Activated naive CD4-positive, alpha-beta T cell treated with anti-CD3 and anti-CD28 coated beads, Interleukin-2, amount 10 ng/mL, durations not matched to agents 7 days and 5 days (primary cell): ENCODE measurements at regions not wholly inside any gene's neighbourhood (a gene's known extent, or its start where the extent isn't known, plus 50 kb on each side); places are given as distances from the start of the nearest gene placed in this dataset.

Experiments used
- CTCF ChIA-PET: fragments of 350-600 bp; sonication (Branson Sonifier 250); formaldehyde crosslinking; loops from one replicate; lab custom pipeline; 2021; ENCODE audit warnings: antibody characterized with exemption; lab: Charles Lee
- DNase-seq: peaks from one replicate; pipeline ENCODE4 v3.0.0-alpha.2; 2020
- H3K27ac Mint-ChIP-seq: one replicate; pipeline ENCODE4 v1.8.0; 2021; ENCODE audit warnings: mild to moderate bottlenecking, moderate library complexity, mixed read lengths
- H3K27me3 Mint-ChIP-seq: one replicate; pipeline ENCODE4 v1.8.0; 2021; ENCODE audit warnings: mild to moderate bottlenecking, mixed read lengths
- H3K36me3 Mint-ChIP-seq: one replicate; pipeline ENCODE4 v1.8.0; 2021; ENCODE audit warnings: mixed read lengths
- H3K4me1 Mint-ChIP-seq: one replicate; pipeline ENCODE4 v1.8.0; 2021; ENCODE audit warnings: mixed read lengths
- H3K4me3 Mint-ChIP-seq: one replicate; pipeline ENCODE4 v1.8.0; 2021; ENCODE audit warnings: mild to moderate bottlenecking, moderate library complexity, mixed read lengths
- H3K9me3 Mint-ChIP-seq: one replicate; pipeline ENCODE4 v1.8.0; 2021; ENCODE audit warnings: mixed read lengths

DNA sequence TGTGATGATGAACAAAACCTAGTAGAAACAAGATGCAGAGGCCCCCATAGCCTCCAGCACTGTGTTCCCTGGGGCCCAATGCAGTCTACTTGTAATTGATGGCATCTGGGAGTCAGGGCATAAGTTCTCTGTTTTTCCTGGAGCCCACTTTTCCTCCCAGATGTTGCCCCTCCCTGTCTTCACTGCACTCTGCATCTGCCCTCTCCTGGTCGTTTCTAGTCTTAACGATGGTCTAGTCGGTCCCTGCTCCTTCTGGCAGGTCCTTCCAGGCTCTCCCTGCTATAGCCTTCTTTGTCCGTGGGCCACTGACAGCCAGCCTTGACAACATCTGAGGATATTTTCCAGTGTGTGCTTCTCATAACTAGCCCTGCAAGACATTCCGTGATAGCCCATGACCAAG lies 208.3 kb downstream of the GXYLT1 start:
- H3K4me1 Mint-ChIP-seq, result peaks cover 9% of the 10 kb centered on the region
- DNase-seq, result no peak
- H3K36me3 Mint-ChIP-seq, result no peaks in the 10 kb centered on the region
- no peak overlapping the region for H3K27ac Mint-ChIP-seq
- H3K9me3 Mint-ChIP-seq, result no peaks in the 10 kb centered on the region
- CTCF ChIA-PET, result no interaction called here
- peaks cover 37% of the 10 kb centered on the region for H3K27me3 Mint-ChIP-seq
- H3K4me3 Mint-ChIP-seq, result no peak overlapping the region

DNA sequence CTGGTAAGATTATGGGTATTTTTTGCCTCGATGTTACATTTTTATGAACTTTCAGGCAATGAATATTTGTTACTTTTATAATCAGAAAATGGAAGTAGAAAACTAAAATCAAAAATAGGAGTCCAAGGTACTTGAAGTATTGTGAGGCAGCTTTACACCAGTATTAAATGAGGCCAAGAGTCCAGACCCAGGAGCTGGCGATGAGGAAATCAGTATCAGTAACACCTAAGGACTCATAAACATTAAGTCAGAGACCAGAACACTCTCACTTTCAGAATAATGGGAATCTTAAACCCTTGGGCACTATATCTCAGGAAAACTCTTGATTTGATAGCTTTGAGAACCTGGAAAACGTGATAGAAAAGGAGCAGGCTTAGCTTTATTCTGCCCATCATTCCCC lies 208.8 kb downstream of the GXYLT1 start:
- Mint-ChIP-seq H3K27me3 (peaks cover 37% of the 10 kb centered on the region), H3K9me3 (no peaks in the 10 kb centered on the region), H3K36me3 (no peaks in the 10 kb centered on the region), H3K4me1 (peaks cover 14% of the 10 kb centered on the region), H3K4me3 (no peak overlapping the region), H3K27ac (no peak overlapping the region)
- DNase-seq, result no peak
- CTCF ChIA-PET, result no interaction called here

DNA sequence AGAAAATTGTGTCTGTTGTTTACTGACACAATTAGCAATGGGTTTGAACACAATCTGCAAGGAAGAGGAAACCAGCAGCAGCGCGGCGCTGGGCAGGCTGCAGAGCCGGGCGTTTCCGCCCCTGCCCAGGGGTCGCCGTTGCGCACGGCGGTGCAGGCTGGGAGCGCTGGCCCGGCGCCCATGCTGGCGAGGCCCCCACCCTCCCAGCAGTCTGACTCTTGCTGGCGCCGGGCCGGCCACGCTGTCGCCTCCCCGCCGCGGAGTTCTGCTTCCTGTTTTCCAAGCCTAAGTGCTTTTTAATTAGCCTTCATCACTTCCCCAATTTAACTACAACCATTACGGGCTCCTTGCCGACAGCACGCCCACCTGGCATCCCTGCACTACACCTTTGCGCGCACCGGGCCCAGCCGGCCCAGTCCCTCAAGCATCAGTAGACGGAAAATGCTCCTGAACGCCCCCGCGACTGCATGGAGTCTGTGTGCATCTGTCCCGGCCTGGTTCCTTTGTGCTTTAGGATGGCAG lies 212.1 kb downstream of the GXYLT1 start:
- peaks cover 16% of the 10 kb centered on the region for H3K4me1 Mint-ChIP-seq
- CTCF ChIA-PET, result no interaction called here
- H3K27me3 Mint-ChIP-seq, result peaks cover 34% of the 10 kb centered on the region
- H3K4me3 Mint-ChIP-seq, result peak overlapping the region; percentile 72
- H3K27ac Mint-ChIP-seq, result no peak overlapping the region
- DNase-seq, result peak; percentile 21
- no peaks in the 10 kb centered on the region for H3K9me3 Mint-ChIP-seq
- no peaks in the 10 kb centered on the region for H3K36me3 Mint-ChIP-seq

DNA sequence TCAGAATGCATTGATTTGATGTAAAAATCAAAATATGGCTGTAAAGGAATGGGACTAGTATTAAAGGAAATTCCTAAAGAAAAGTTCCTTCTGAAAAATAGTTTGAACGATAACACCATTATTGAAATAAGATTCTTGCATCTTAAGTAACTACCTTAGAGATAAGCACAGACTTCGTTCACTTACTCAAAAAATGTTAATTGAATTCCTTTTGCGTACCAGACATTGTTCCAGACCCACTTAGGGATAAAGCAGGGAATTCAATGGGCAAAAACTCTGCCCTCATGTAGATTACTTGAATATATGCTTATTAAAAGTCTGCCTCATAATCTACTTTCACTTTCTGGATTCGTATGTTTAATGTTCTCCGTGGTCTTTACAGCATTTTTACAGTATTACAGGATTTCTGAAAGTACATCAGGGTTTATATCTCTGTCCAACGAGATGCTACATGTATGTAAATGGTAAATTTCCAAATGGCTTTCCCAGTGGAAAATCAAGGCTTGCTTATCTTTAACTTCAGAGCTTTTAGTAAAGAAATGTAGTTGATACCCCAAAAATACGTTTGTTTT lies 213.7 kb downstream of the GXYLT1 start:
- Mint-ChIP-seq H3K4me3 (peak overlapping the region; percentile 29), H3K36me3 (no peaks in the 10 kb centered on the region), H3K27ac (no peak overlapping the region), H3K9me3 (no peaks in the 10 kb centered on the region), H3K27me3 (peaks cover 31% of the 10 kb centered on the region), H3K4me1 (peaks cover 16% of the 10 kb centered on the region)
- CTCF ChIA-PET, result no interaction called here
- DNase-seq, result no peak

DNA sequence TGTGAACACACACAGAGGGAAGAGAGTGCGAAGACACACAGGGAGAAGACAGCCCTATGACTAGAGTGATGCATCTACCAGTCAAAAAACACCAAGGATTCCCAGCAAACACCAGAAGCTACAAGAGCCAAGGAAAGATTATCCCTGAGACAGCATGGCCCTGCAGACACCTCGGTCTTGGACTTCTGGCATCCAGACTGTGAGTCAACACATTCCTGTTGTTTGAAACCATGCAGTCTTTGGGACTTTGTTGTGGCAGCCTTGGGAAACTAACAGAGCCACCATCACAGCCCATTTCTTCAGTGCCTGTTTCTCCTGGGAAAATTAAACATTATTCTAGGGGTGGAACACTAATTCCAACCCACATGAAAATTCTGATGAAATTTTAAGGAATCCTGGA lies 220.6 kb downstream of the GXYLT1 start:
- H3K36me3 Mint-ChIP-seq, result no peaks in the 10 kb centered on the region
- H3K27me3 Mint-ChIP-seq, result peaks cover 10% of the 10 kb centered on the region
- no peak for DNase-seq
- no peak overlapping the region for H3K4me3 Mint-ChIP-seq
- H3K4me1 Mint-ChIP-seq, result no peaks in the 10 kb centered on the region
- CTCF ChIA-PET, result no interaction called here
- no peak overlapping the region for H3K27ac Mint-ChIP-seq
- no peaks in the 10 kb centered on the region for H3K9me3 Mint-ChIP-seq

DNA sequence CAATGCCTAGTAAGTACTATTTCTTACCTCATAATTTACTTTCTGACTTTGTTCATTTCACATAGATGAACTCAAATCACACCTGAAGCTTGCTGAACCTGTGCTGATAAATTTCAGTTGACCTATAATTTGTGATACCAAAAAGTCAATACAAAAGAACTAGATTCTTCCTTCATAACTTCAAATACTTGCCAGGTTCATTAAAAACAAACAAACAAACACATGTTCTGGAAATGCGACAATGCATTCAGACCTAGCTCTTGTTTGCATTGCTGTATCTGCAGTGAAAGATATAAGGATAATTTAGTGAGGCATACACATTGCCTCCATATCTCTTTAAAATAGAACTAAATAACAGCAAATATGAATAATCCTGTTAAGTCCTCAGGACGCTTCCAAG lies 221.3 kb downstream of the GXYLT1 start:
- Mint-ChIP-seq H3K9me3 (no peaks in the 10 kb centered on the region), H3K36me3 (no peaks in the 10 kb centered on the region), H3K4me3 (no peak overlapping the region), H3K4me1 (no peaks in the 10 kb centered on the region), H3K27ac (no peak overlapping the region), H3K27me3 (peaks cover 10% of the 10 kb centered on the region)
- DNase-seq, result no peak
- CTCF ChIA-PET, result no interaction called here

DNA sequence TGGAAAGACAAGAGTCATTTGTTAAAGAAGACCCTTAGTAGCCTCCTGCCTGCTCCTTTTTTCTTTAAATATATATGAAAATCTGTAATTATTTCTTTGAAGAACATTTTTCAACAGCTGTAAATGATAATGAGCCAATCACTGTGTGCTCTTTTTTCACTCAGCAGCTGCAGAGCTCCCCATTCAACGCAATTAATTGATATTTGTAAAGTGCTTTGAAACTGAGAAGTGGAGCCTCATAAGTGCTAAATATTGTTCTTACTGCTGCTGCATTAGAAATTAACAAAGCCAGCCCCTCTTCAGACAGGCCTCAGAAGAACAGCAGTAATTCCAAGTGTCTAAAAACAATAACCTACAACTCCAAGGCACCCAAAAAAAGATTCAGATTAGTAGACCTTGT lies 224.3 kb downstream of the GXYLT1 start:
- CTCF ChIA-PET, result interaction anchor here (0.6 kb wide), 1 partner anchor 652 kb away, joined by 3 read pairs; no protein-coding TSS in a partner anchor
- Mint-ChIP-seq H3K27me3 (peaks cover 5% of the 10 kb centered on the region), H3K4me1 (no peaks in the 10 kb centered on the region), H3K27ac (no peak overlapping the region), H3K36me3 (no peaks in the 10 kb centered on the region), H3K9me3 (no peaks in the 10 kb centered on the region), H3K4me3 (no peak overlapping the region)
- DNase-seq, result no peak

DNA sequence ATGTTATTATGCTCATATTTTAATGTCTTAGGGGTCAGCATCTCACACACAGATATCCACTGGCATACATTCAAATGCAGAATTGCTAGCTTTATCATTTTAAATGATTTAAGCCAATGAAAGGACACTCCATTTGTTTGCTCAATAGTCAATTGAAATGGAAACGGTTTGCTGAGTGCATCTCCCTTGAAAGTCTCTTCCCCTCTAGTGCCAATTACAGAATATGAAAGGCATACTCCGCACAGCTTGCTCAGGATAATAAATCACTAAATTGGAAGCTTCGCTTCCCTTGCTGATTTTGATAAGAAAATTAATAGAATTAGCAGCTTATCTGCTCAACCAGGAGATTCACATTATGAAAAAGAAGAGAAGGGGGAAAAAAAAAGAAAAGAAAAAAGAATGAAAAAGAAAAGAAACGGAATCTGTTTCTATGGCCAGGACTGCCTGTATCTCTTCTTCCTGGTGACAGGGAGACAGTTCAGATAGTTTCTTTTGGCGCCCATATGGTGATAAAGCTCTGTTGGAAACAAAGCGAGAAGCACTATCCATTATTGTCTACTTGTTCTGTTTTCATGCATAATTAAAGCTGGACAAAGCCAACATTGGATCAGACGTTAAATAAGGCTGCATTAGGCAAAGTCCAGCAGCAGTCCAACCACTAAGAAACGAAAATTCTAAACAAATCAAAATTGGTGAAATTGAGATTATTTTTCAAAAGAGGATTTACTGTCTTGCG lies 225.0 kb downstream of the GXYLT1 start:
- Mint-ChIP-seq H3K27me3 (peaks cover 5% of the 10 kb centered on the region), H3K27ac (no peak overlapping the region), H3K4me3 (no peak overlapping the region), H3K4me1 (no peaks in the 10 kb centered on the region), H3K36me3 (no peaks in the 10 kb centered on the region), H3K9me3 (no peaks in the 10 kb centered on the region)
- DNase-seq, result no peak
- CTCF ChIA-PET, result interaction anchor here (0.6 kb wide), 1 partner anchor 652 kb away, joined by 3 read pairs; no protein-coding TSS in a partner anchor

DNA sequence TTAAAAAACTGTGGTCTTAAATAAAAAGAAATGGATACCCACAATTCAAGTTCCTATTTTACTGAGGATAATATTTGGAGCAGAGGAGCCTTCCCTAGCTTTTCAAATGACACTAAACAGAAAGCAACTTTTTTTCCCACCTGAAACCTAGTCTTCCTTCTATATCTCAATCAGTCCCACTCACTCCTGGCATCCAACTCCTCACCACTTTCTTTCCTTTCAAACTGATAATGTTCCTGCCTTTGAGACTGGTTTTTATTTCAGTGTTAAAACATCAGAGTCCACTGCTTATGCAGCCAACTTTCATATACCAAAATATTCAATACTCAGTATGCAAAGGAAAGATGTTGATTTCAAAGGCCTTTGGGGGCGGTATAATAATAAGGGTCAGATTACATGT lies 225.6 kb downstream of the GXYLT1 start:
- DNase-seq, result no peak
- H3K4me3 Mint-ChIP-seq, result no peak overlapping the region
- H3K27ac Mint-ChIP-seq, result no peak overlapping the region
- no peaks in the 10 kb centered on the region for H3K9me3 Mint-ChIP-seq
- no peaks in the 10 kb centered on the region for H3K4me1 Mint-ChIP-seq
- peaks cover 3% of the 10 kb centered on the region for H3K27me3 Mint-ChIP-seq
- CTCF ChIA-PET, result no interaction called here
- no peaks in the 10 kb centered on the region for H3K36me3 Mint-ChIP-seq

DNA sequence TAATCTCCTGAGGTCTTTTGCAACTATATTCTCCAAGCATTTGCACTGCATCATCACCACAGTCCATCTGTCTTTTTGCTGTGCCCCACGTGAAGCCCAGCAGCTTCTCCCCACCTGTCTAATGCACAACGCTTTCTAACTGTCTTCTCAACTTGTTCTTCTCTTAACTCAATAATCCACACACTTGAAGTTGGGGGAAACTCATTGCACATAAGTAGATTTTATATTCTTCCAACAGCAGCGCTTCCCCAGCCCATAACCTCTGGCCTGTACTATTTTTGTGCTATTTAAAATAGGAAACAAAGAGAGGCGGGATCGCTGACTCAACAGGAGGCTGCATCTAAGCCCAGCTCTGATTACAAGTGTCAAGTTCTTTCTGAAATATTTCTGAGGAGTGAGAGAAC lies 226.7 kb downstream of the GXYLT1 start:
- Mint-ChIP-seq H3K4me3 (no peak overlapping the region), H3K27ac (no peak overlapping the region), H3K4me1 (no peaks in the 10 kb centered on the region), H3K27me3 (no peaks in the 10 kb centered on the region), H3K36me3 (no peaks in the 10 kb centered on the region), H3K9me3 (no peaks in the 10 kb centered on the region)
- no peak for DNase-seq
- CTCF ChIA-PET, result no interaction called here

DNA sequence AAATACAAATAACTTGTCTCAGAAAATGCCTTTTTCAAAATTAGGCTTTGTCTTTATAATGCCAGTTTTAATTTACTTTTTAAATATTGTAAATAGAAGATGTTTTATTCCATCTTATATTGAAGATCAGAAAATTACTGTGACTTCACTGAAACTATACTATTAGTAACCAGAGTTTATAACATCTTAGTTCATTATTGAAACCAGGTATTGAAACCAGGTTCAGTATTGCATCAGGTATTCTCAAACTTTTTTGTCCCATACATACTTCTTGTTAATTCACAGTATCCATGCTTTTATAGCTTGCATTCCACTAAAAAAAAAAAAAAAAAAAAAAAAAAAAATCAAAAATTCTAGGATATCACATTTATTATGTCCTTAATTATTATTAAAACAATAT lies 227.5 kb downstream of the GXYLT1 start:
- CTCF ChIA-PET, result no interaction called here
- DNase-seq, result no peak
- Mint-ChIP-seq H3K36me3 (no peaks in the 10 kb centered on the region), H3K4me3 (no peak overlapping the region), H3K9me3 (no peaks in the 10 kb centered on the region), H3K27me3 (no peaks in the 10 kb centered on the region), H3K4me1 (no peaks in the 10 kb centered on the region), H3K27ac (no peak overlapping the region)

DNA sequence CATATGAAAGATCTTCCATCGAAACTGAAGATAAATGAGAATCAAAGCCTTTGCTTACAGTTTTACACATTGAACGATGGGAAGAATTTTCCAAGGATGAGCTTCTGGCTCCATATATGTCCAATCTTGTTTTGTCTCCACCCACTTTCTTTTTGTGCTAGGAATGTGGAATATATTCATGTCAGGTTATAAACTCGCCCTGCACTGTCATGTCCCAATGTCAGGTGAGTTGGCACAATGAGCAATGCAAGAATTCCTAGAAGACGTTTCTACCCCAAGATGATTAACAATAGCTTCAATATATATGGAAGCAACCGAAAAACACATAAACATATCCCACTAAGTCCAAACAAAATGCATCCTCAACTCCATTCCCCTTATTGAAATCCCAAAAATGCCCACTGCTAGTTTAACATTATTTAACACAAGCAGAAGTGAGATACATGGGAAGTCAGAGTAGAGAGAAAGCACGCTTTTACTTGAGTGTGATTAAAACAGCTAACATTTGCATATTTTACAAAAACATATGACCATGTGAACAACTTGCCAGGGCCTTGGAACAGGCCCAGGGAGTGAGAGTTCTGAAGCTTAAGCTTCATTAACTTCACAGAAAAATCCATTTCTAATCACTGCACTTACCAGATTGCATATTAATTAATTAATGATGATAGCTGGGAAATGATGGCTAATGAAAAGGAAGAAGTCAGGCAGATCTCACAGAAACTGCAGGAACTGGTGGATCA lies 233.9 kb downstream of the GXYLT1 start:
- peaks cover 8% of the 10 kb centered on the region for H3K27me3 Mint-ChIP-seq
- CTCF ChIA-PET, result no interaction called here
- DNase-seq, result no peak
- no peak overlapping the region for H3K4me3 Mint-ChIP-seq
- no peaks in the 10 kb centered on the region for H3K4me1 Mint-ChIP-seq
- no peaks in the 10 kb centered on the region for H3K36me3 Mint-ChIP-seq
- H3K27ac Mint-ChIP-seq, result no peak overlapping the region
- no peaks in the 10 kb centered on the region for H3K9me3 Mint-ChIP-seq

DNA sequence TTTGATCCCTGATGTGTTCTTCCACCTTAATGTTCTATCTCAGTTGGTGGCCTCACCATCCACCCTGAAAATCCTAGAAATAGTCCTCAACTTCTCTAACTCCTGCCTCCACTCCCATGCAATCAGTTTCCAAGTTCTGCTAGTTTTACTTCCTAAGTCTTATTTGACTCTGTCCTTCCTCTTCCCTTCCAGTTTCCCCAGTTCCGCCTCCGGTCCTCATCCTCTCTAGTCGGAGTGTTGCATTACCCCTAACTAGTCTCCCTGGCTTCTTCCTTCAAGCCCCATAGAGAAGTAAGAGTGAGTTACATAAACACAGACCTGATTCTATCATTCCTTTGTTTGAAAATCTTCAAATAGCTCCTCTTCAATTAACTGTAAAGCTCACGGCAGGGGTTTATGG lies 236.5 kb downstream of the GXYLT1 start:
- CTCF ChIA-PET, result no interaction called here
- DNase-seq, result no peak
- H3K27me3 Mint-ChIP-seq, result peaks cover 8% of the 10 kb centered on the region
- H3K4me1 Mint-ChIP-seq, result no peaks in the 10 kb centered on the region
- no peak overlapping the region for H3K4me3 Mint-ChIP-seq
- no peak overlapping the region for H3K27ac Mint-ChIP-seq
- H3K9me3 Mint-ChIP-seq, result no peaks in the 10 kb centered on the region
- no peaks in the 10 kb centered on the region for H3K36me3 Mint-ChIP-seq

DNA sequence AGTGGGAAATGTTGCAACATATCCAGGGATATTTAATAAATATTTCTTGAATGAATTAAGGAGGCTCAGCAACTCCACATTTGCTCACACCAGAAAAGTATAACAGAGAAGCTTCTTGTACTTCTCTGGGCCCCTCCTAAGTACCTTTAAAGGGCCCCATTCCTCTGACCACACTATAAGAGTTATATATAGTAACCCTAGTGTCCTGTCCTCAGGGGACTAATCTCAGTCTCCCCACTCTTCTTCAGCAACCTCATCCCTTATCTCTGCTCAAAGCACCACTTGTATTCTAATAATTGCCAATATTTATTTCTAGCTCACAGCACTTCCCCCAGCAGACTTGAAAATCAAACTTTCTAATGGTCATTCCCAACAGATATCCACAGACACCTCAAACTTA lies 237.1 kb downstream of the GXYLT1 start:
- Mint-ChIP-seq H3K9me3 (no peaks in the 10 kb centered on the region), H3K4me1 (no peaks in the 10 kb centered on the region), H3K36me3 (no peaks in the 10 kb centered on the region), H3K27ac (no peak overlapping the region), H3K4me3 (no peak overlapping the region), H3K27me3 (peaks cover 8% of the 10 kb centered on the region)
- no peak for DNase-seq
- CTCF ChIA-PET, result no interaction called here

DNA sequence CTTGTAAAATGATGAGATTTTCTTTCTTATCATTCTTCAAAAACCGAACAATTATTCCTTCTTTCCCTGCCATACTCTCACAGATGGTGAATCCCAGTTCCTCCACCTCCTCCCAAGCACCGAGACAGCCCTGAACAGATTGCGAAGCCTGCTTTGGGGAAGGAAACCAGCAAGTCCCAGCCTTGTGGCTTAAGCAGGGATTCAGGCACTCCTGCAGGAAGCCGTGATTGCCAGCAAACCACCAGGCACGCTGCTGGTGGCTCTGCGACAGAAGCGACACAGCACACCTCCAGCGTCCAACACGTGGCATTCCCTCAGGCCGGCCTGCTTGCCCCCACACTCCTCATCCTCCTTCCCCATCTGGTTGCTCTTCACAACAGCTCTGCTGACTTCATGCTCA lies 237.7 kb downstream of the GXYLT1 start:
- CTCF ChIA-PET, result no interaction called here
- Mint-ChIP-seq H3K27ac (no peak overlapping the region), H3K27me3 (peaks cover 8% of the 10 kb centered on the region), H3K36me3 (no peaks in the 10 kb centered on the region), H3K4me1 (no peaks in the 10 kb centered on the region), H3K4me3 (no peak overlapping the region), H3K9me3 (no peaks in the 10 kb centered on the region)
- no peak for DNase-seq
